ENCODE measurements at regions not wholly inside any gene's neighbourhood (a gene's known extent, or its start where the extent isn't known, plus 50 kb on each side); places are given as distances from the start of the nearest gene placed in this dataset.

GRCh38 chr6:141587482-141588266 lies 545.1 kb upstream of the GJE1 start:
- DNase-seq (ENCODE audit: low read depth in 2 of 3, low spot score in 1 of 3), result no peak

- no peak for DNase-seq (ENCODE audit: low read depth in 2 of 3, low spot score in 1 of 3)
These were observed 551.7 kb upstream of the GJE1 start for GRCh38 chr6:141580988-141581552.

DNA sequence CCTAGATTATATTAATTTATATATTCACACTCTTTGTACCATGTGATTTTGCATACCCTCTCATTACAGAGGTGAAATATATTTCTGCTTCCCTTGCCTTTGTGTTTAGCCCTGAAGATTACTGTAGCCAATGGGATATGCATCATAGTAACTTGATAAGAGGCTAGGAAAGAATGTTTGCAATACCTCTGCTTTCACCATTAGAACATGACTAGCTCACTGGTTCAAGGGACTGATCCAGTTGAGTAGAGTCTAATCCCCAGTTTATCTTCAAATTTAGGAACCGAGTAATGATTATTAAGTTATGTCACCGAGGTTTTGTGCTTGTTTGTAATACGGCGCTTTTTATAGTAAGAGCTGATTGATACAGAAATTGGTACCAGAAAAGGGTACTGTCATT lies 552.6 kb upstream of the GJE1 start:
- no peak for DNase-seq (ENCODE audit: low read depth in 2 of 3, low spot score in 1 of 3)

GRCh38 chr6:141576751-141577150 lies 556.0 kb upstream of the GJE1 start:
- DNase-seq (ENCODE audit: low read depth in 2 of 3, low spot score in 1 of 3), result no peak

DNA sequence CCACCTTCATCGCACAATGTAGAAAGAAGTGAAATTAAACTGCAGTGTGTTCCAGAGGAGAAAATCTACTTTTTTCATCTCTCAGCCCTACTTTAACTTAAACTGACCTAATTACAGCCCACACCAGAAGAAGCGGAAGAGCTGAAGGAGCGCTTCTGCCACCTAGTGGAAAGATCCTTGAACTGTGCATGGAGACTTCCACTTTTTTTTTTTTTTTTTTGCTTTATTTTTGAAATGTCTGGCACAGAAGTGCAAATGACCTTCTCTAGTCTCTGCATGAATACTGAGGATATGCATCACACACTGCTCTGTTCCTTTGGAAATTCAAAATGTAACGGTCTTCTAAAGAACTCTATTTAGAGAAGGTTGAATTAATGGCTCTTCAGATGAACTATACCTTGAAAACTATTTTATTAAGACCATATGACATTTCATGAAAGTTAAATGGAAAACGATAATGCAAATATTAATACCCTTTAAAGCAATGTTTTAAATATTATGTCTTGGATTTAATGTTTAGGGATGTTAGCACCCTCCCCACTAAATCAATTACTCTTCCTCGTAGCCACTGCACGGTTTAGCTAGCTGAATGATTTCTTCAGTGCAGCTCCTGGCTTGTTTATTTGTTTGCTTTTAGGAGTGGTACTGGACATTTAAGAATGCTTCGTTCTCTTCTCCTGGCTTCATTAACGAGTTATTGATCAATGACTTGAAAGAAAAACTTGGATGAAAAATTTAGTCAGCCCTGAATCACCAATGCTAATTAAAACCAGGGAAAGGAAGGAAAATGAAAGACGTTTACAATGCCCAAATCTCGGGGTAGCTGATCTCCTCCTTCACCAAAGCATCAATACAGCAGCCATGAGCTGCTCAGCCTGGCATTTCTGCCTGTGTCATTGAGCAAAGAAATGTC lies 569.6 kb upstream of the GJE1 start:
- peak in 2 of 3 donors; percentile 33 to 60 for DNase-seq (ENCODE audit: low read depth in 2 of 3, low spot score in 1 of 3)

- DNase-seq (ENCODE audit: low read depth in 2 of 3, low spot score in 1 of 3), result no peak
These were observed 570.4 kb upstream of the GJE1 start for GRCh38 chr6:141562186-141562811.

GRCh38 chr6:141561154-141561553 lies 571.6 kb upstream of the GJE1 start:
- DNase-seq (ENCODE audit: low read depth in 2 of 3, low spot score in 1 of 3), result no peak

- DNase-seq (ENCODE audit: low read depth in 2 of 3, low spot score in 1 of 3), result no peak
These were observed 580.3 kb upstream of the GJE1 start for GRCh38 chr6:141552463-141552862.

GRCh38 chr6:141552031-141552430 lies 580.7 kb upstream of the GJE1 start:
- DNase-seq (ENCODE audit: low read depth in 2 of 3, low spot score in 1 of 3), result no peak

- DNase-seq (ENCODE audit: low read depth in 2 of 3, low spot score in 1 of 3), result no peak
These were observed 581.4 kb upstream of the GJE1 start for GRCh38 chr6:141551318-141551717.

DNA sequence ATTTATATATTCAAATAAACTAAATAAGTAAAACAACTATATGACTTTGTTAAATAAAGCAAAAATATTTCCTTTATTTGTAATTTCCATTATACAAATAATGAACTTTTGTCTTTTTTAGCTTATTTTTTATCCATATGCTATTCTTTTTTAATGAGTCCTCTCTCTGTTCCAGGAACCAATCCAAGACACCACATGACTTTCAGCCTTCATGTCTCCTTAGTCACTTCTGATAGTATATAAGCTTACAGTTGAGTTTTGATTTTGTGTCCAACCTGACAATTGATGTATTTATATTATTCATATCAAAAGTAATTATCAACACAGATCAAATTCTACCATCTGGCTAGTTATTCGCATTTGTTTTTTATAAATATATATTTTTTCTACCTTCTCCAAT lies 582.3 kb upstream of the GJE1 start:
- DNase-seq (ENCODE audit: low read depth in 2 of 3, low spot score in 1 of 3), result no peak

GRCh38 chr6:141548966-141549365 lies 583.8 kb upstream of the GJE1 start:
- DNase-seq (ENCODE audit: low read depth in 2 of 3, low spot score in 1 of 3), result no peak

- no peak for DNase-seq (ENCODE audit: low read depth in 2 of 3, low spot score in 1 of 3)
These were observed 591.0 kb upstream of the GJE1 start for GRCh38 chr6:141541581-141542324.

GRCh38 chr6:141540207-141540606 lies 592.5 kb upstream of the GJE1 start:
- no peak for DNase-seq (ENCODE audit: low read depth in 2 of 3, low spot score in 1 of 3)

DNA sequence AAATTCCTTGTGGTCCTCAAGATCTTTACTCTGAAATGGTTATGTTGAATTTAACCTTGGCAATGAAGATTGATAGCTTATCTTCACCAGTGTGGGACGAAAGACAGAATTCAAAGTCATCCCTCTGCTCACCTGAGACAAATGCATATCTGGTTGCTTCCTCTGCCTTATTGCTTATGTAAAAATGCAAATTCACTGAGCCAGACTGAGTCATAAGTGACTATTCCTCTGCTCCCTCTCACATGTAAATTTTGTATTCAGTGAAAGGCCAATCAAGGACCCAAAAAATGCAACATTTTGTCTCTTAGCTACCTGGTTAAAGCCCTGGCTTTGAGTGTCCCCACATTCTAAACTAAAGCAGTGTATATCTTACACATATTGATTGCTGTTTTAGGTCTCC lies 593.1 kb upstream of the GJE1 start:
- DNase-seq (ENCODE audit: low read depth in 2 of 3, low spot score in 1 of 3), result no peak

GRCh38 chr6:141532211-141532610 lies 600.5 kb upstream of the GJE1 start:
- no peak for DNase-seq (ENCODE audit: low read depth in 2 of 3, low spot score in 1 of 3)

GRCh38 chr6:141531040-141531439 lies 601.7 kb upstream of the GJE1 start:
- DNase-seq (ENCODE audit: low read depth in 2 of 3, low spot score in 1 of 3), result no peak

DNA sequence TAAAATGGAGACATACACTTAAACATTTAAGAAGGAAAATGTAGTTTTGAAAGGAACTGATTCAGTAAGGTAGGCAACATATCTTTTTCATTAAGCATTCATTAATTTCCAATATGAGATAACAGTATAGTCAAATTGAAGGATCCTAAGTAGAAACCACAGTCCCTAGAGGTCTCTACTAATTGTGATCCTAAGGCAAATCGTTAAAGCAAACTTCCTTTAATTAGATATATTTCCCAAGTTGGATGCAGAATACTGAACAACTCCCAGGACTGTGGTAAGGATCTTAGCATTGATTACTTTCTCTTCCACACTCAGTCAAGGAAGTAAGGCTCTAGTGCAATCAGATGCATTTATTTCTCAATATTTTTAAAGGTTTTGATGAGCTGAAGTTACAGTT lies 604.1 kb upstream of the GJE1 start:
- no peak for DNase-seq (ENCODE audit: low read depth in 2 of 3, low spot score in 1 of 3)

DNA sequence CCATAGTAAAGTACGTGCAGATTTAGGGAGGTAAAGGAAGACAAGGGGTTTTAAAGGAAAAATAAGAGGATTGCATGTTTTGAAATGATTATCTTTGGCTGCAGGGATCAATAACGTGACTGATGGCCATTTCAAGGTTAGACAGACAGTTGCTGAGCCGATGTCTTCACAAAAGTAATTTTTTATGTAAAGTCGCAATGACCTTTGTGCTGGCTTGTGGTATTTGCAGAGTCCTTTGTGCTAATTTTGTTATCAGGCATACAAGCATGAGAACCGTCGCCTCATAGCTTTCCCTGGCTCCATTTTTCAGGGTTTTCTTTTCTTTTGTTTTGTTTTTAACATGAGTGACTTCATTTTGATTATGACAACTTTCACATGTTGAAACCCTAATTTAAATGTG lies 605.7 kb upstream of the GJE1 start:
- no peak for DNase-seq (ENCODE audit: low read depth in 2 of 3, low spot score in 1 of 3)

DNA sequence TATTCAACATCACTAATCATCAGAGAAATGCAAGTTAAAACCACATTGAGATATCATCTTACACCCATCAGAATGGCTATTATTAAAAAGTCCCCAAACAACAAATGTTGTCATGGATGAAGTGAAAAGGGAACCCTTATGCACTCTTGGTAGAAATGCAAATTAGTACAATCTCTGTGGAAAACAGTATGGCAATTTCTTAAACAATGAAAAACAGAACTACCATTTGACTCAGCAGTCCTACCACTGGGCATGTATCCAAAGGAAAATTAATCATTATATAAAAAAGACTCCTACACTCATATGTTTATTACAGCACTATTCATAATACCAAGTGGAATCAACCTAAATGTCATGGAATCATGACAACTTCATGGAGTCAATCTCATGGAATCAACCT lies 611.3 kb upstream of the GJE1 start:
- no peak for DNase-seq (ENCODE audit: low read depth in 2 of 3, low spot score in 1 of 3)

DNA sequence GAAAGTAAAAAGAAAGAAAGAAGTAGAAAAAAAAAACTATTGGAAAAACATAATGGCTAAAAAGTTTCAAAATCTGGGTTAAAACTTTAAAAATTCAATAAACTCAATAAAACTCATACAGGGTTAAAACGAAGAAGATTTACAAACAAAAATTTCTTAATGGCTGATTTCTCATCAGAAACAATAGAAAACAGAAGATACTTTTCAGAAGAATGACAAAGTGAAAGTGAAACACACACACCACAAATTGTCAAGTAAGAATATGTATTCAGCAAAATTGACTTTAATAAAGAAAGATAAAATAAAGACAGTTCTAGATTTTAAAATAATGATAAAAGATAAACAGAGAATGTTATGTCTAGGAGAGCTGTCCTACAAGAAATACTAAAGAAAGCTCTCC lies 618.9 kb upstream of the GJE1 start:
- DNase-seq (ENCODE audit: low read depth in 2 of 3, low spot score in 1 of 3), result no peak

All from stimulated activated CD4-positive, alpha-beta T cell treated with anti-CD3 and anti-CD28 coated beads, Interleukin-12 subunit alpha, Interleukin-12 subunit beta, amount 100 ng/mL, for 48 hours (primary cell).